Erythroblast (primary cell): ENCODE measurements at regions not wholly inside any gene's neighbourhood (a gene's known extent, or its start where the extent isn't known, plus 50 kb on each side); places are given as distances from the start of the nearest gene placed in this dataset.
"Not testable (repeated sequence)": the region's sequence is repeated elsewhere in the genome, so short reads cannot be mapped to it uniquely, and the experiment has no call there.

Experiments used
- DNase-seq, 2 experiments: peaks; one replicate each; lab custom pipeline; 2025; lab: John Stamatoyannopoulos, UW
- GATA1 ChIP-seq: IDR thresholded peaks from 2 replicates; pipeline ENCODE4 v1.6.1; 2011; ENCODE audit warnings: low read depth, mild to moderate bottlenecking, control low read depth, low read length, moderate library complexity
- POLR2A ChIP-seq: IDR thresholded peaks from 2 replicates; pipeline ENCODE4 v1.6.1; 2011; ENCODE audit warnings: mild to moderate bottlenecking, low read length

GRCh38 chr2:111243295-111243694, 122.6 kb downstream of the BCL2L11 start:
- no peak for DNase-seq
- no peak for TF ChIP-seq GATA1
- no peak for TF ChIP-seq POLR2A

GRCh38 chr2:111244864-111245263, 124.2 kb downstream of the BCL2L11 start:
- no peak for TF ChIP-seq GATA1
- no peak for TF ChIP-seq POLR2A
- DNase-seq = no peak

GRCh38 chr2:111246620-111247061, 125.9 kb downstream of the BCL2L11 start:
- TF ChIP-seq POLR2A (no peak), GATA1 (no peak)
- no peak for DNase-seq

- TF ChIP-seq GATA1 (no peak), POLR2A (no peak)
- no peak for DNase-seq
Observed at GRCh38 chr2:111247491-111247890, 126.8 kb downstream of the BCL2L11 start.

- DNase-seq = no peak
- TF ChIP-seq GATA1 (no peak), POLR2A (no peak)
Observed at GRCh38 chr2:111249806-111250205, 129.1 kb downstream of the BCL2L11 start.

- TF ChIP-seq GATA1 (no peak), POLR2A (no peak)
- DNase-seq = no peak
Observed at GRCh38 chr2:111250448-111251030, 129.8 kb downstream of the BCL2L11 start.

- TF ChIP-seq GATA1 (no peak), POLR2A (no peak)
Observed at GRCh38 chr2:111251711-111252110, 131.0 kb downstream of the BCL2L11 start.

GRCh38 chr2:111252436-111252835, 131.7 kb downstream of the BCL2L11 start:
- TF ChIP-seq POLR2A (no peak), GATA1 (no peak)

More at GRCh38 chr2:111251711-111252110, 131.0 kb downstream of the BCL2L11 start:
- no peak for DNase-seq

GRCh38 chr2:111254916-111255315, 134.2 kb downstream of the BCL2L11 start:
- DNase-seq = not testable (repeated sequence)

More at GRCh38 chr2:111252436-111252835, 131.7 kb downstream of the BCL2L11 start:
- no peak for DNase-seq

- DNase-seq = not testable (repeated sequence)
Observed at GRCh38 chr2:111256628-111257027, 135.9 kb downstream of the BCL2L11 start.

GRCh38 chr2:111257607-111258006, 136.9 kb downstream of the BCL2L11 start:
- not testable (repeated sequence) for DNase-seq

GRCh38 chr2:111258318-111258717, 137.6 kb downstream of the BCL2L11 start:
- DNase-seq = not testable (repeated sequence)

- DNase-seq = not testable (repeated sequence)
Observed at GRCh38 chr2:111262627-111263379, 142.1 kb downstream of the BCL2L11 start.

- DNase-seq = not testable (repeated sequence)
Observed at GRCh38 chr2:111263380-111264017, 142.8 kb downstream of the BCL2L11 start.

- DNase-seq = not testable (repeated sequence)
Observed at GRCh38 chr2:111264956-111265355, 144.2 kb downstream of the BCL2L11 start.

- not testable (repeated sequence) for DNase-seq
Observed at GRCh38 chr2:111266556-111266955, 145.8 kb downstream of the BCL2L11 start.

GRCh38 chr2:111267038-111267437, 146.3 kb downstream of the BCL2L11 start:
- DNase-seq = not testable (repeated sequence)

GRCh38 chr2:111269761-111270323, 149.1 kb downstream of the BCL2L11 start:
- DNase-seq = not testable (repeated sequence)

- DNase-seq = not testable (repeated sequence)
Observed at GRCh38 chr2:111270569-111270968, 149.9 kb downstream of the BCL2L11 start.

- DNase-seq = not testable (repeated sequence)
Observed at GRCh38 chr2:111271647-111272304, 151.1 kb downstream of the BCL2L11 start.
